Smooth muscle cell (in vitro differentiated cells): ENCODE measurements at regions not wholly inside any gene's neighbourhood (a gene's known extent, or its start where the extent isn't known, plus 50 kb on each side); places are given as distances from the start of the nearest gene placed in this dataset.

ENCODE experiments used
- DNase-seq: peaks from one replicate; lab custom pipeline; 2025; ENCODE audit not compliant: unreplicated experiment; lab: John Stamatoyannopoulos, UW
- H2AFZ ChIP-seq: fragments of 200-600 bp; sonication (generic); 2 replicates; pipeline ENCODE4 v1.6.0; 2016; ENCODE audit warnings: antibody characterized with exemption, low read depth, mild to moderate bottlenecking
- H3F3A ChIP-seq: fragments of 200-600 bp; sonication (generic); 2 replicates; pipeline ENCODE4 v1.6.0; 2017; ENCODE audit warnings: antibody characterized with exemption, low read depth
- H3K27ac ChIP-seq: fragments of 200-600 bp; sonication (generic); 2 replicates; pipeline ENCODE4 v1.5.1; 2016; ENCODE audit warnings: low read depth, mild to moderate bottlenecking
- H3K27me3 ChIP-seq: fragments of 200-600 bp; sonication (generic); 2 replicates; pipeline ENCODE4 v1.6.1; 2016; ENCODE audit warnings: low read depth, mild to moderate bottlenecking
- H3K36me3 ChIP-seq: fragments of 200-600 bp; sonication (generic); 2 replicates; pipeline ENCODE4 v1.5.1; 2016; ENCODE audit warnings: low read depth
- H3K4me1 ChIP-seq: fragments of 200-600 bp; sonication (generic); 2 replicates; pipeline ENCODE4 v1.5.1; 2016; ENCODE audit warnings: low read depth
- H3K4me2 ChIP-seq: fragments of 200-600 bp; sonication (generic); 2 replicates; pipeline ENCODE4 v1.6.0; 2016; ENCODE audit warnings: mild to moderate bottlenecking
- H3K4me3 ChIP-seq: fragments of 200-600 bp; sonication (generic); 2 replicates; pipeline ENCODE4 v1.5.1; 2016; ENCODE audit warnings: mild to moderate bottlenecking
- H3K79me2 ChIP-seq: fragments of 200-600 bp; sonication (generic); 2 replicates; pipeline ENCODE4 v1.6.0; 2016; ENCODE audit warnings: low read depth, mild to moderate bottlenecking
- H3K9ac ChIP-seq: fragments of 200-600 bp; sonication (generic); 2 replicates; pipeline ENCODE4 v1.6.0; 2016; ENCODE audit warnings: low read depth
- H3K9me3 ChIP-seq: fragments of 200-600 bp; sonication (generic); replicated peaks from 2 replicates; pipeline ENCODE4 v1.5.1; 2016; ENCODE audit warnings: low read depth
- H4K20me1 ChIP-seq: fragments of 200-600 bp; sonication (generic); 2 replicates; pipeline ENCODE4 v1.6.0; 2016; ENCODE audit warnings: low read depth
- CTCF ChIP-seq: fragments of 200-600 bp; sonication (generic); IDR thresholded peaks from 2 replicates; pipeline ENCODE4 v1.5.1; 2017; ENCODE audit warnings: borderline replicate concordance, mild to moderate bottlenecking, antibody characterized with exemption; ENCODE audit not compliant: insufficient read depth, poor library complexity, severe bottlenecking
- WGBS: methylation state at CpG from one replicate; pipeline ENCODE4 v1.1.7; 2016; ENCODE audit warnings: low lambda C conversion rate; 5-methylcytosine and 5-hydroxymethylcytosine counted together

DNA sequence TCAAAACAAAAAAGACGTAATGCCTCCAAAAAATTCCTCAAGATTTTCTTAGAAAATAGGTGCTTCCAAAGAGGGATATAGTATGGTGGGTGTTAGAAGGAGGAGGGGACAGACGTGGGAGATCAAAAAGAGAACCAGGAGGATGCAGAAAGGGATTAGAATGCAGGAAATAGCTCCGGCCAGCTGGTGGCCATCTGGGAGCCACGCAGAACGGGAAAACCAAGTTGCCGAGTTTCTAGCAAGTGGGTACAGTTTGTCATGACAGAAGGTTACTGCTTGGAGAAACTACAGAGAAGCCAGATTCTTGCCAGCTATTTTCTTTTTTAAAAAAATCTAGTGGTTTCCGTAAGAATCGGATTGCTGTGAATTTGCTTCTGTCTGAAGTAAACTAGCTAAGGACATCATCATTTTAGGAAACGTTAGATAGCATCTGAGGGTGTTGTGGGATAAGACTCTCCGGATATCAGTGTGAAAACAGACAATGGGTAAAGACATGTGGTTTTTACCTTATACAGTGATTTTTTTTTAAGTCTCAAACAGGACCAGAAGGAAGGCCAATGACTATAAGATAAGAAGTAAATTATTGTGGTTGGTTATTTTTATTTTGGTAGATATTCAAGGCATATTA lies 104.9 kb downstream of the HSPH1 start:
- 24% methylated on average over 10 of the region's 10 CpGs for WGBS
- Histone ChIP-seq H3K4me2 (peak overlapping the region; percentile 68), H3K27me3 (no peaks in the 10 kb centered on the region), H2AFZ (peak overlapping the region; percentile 86), H4K20me1 (no peaks in the 10 kb centered on the region), H3F3A (no peaks in the 10 kb centered on the region), H3K4me3 (no peak overlapping the region), H3K79me2 (no peaks in the 10 kb centered on the region), H3K36me3 (no peaks in the 10 kb centered on the region), H3K9me3 (no peaks in the 10 kb centered on the region), H3K27ac (no peak overlapping the region), H3K4me1 (no peaks in the 10 kb centered on the region), H3K9ac (no peak overlapping the region)
- no peak for DNase-seq
- TF ChIP-seq CTCF, result no peak

DNA sequence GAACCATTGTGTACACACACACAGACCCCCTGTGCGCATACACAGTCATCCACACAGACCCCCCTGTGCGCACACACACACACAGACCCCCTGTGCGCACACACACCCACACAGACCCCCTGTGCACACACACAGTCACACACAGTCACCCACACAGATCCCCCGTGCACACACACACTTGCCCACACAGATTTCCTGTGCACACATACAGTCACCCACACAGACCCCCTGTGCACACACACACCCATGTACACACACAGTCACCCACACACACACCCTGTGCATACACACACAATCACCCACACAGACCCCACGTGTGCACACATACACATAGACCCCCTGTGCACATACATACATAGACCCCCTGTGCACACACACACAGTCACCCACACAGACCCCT lies 106.1 kb downstream of the HSPH1 start:
- Histone ChIP-seq H3K9me3 (no peaks in the 10 kb centered on the region), H3F3A (no peaks in the 10 kb centered on the region), H3K79me2 (no peaks in the 10 kb centered on the region), H3K4me2 (no peak overlapping the region), H2AFZ (no peak overlapping the region), H3K4me3 (no peak overlapping the region), H3K27me3 (no peaks in the 10 kb centered on the region), H3K27ac (no peak overlapping the region), H3K9ac (no peak overlapping the region), H4K20me1 (no peaks in the 10 kb centered on the region), H3K36me3 (no peaks in the 10 kb centered on the region), H3K4me1 (no peaks in the 10 kb centered on the region)
- TF ChIP-seq CTCF, result no peak
- no peak for DNase-seq
- WGBS, result 93% methylated on average over 5 of the region's 5 CpGs

DNA sequence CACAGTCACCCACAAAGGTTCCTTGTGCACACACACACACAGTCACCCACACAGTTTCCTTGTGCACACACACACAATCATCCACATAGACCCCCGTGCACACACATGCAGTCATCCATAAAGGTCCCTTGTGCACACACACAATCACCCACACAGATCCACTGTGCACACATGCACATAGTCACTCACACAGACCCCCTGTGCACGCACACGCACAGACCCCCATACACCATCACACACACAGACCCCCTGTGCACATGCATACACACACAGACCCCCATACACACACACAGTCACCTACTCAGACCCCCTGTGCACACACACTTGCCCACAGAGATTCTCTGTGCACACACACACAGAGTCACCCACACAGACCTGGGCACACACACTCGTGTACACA lies 107.1 kb downstream of the HSPH1 start:
- no peaks in the 10 kb centered on the region for H4K20me1 ChIP-seq
- no peaks in the 10 kb centered on the region for H3K9me3 ChIP-seq
- H3K4me1 ChIP-seq, result no peaks in the 10 kb centered on the region
- H3K36me3 ChIP-seq, result no peaks in the 10 kb centered on the region
- H2AFZ ChIP-seq, result no peak overlapping the region
- 94% methylated on average over 4 of the region's 4 CpGs for WGBS
- H3K79me2 ChIP-seq, result no peaks in the 10 kb centered on the region
- no peak overlapping the region for H3K27ac ChIP-seq
- no peak for TF ChIP-seq CTCF
- no peak overlapping the region for H3K4me3 ChIP-seq
- H3F3A ChIP-seq, result no peaks in the 10 kb centered on the region
- DNase-seq, result no peak
- H3K27me3 ChIP-seq, result no peaks in the 10 kb centered on the region
- no peak overlapping the region for H3K4me2 ChIP-seq
- no peak overlapping the region for H3K9ac ChIP-seq

DNA sequence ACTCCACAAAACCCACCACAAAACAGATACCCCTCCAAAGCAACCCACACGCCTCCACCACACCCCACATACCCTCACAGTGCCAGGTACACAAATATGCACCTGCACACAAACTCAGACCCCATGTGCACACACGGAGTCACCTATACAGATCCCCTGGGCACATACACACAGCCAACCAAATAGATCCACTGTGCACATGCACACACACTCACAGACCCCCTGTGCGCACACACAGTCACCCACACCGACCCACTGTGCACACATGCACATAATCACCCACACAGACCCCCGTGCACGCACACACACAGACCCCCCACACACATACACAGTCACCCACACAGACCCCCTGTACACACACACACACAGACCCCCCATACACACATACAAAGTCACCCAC lies 107.8 kb downstream of the HSPH1 start:
- Histone ChIP-seq H3K9me3 (no peaks in the 10 kb centered on the region), H4K20me1 (no peaks in the 10 kb centered on the region), H3K27me3 (no peaks in the 10 kb centered on the region), H3K27ac (no peak overlapping the region), H2AFZ (no peak overlapping the region), H3K4me3 (no peak overlapping the region), H3K9ac (no peak overlapping the region), H3K79me2 (no peaks in the 10 kb centered on the region), H3F3A (no peaks in the 10 kb centered on the region), H3K36me3 (no peaks in the 10 kb centered on the region), H3K4me1 (no peaks in the 10 kb centered on the region), H3K4me2 (no peak overlapping the region)
- DNase-seq, result no peak
- TF ChIP-seq CTCF, result no peak
- 92% methylated on average over 6 of the region's 6 CpGs for WGBS
